Psoas muscle (tissue), 7 donors: ENCODE measurements at regions not wholly inside any gene's neighbourhood (a gene's known extent, or its start where the extent isn't known, plus 50 kb on each side); places are given as distances from the start of the nearest gene placed in this dataset.

Source experiments
- ATAC-seq, 4 donors: fragments of 200-7000 bp; cut with Tn5 transposase; one replicate each; pipeline ENCODE4 v1.9.1; 2020; ENCODE audit warnings: moderate library complexity in 3 of 4, mild to moderate bottlenecking in 2 of 4
- DNase-seq, 2 donors: peaks; one replicate each; pipeline ENCODE4 v3.0.0-alpha.2; 2020
- H3K27ac ChIP-seq: fragments of 200-600 bp; one replicate; pipeline ENCODE4 v1.8.0; 2022
- H3K27me3 ChIP-seq, 3 donors: fragments of 200-600 bp in 1 of 3; one replicate each; pipeline versions ENCODE4 v1.6.1 to v1.8.0; 2013 to 2022; ENCODE audit warnings: low read length in 2 of 3, mild to moderate bottlenecking in 2 of 3, moderate library complexity in 1 of 3; ENCODE audit not compliant: insufficient read depth in 3 of 3
- H3K36me3 ChIP-seq, 2 donors: fragments of 200-600 bp in 1 of 2; one replicate each; pipeline versions ENCODE4 v1.6.1 to v1.8.0; 2013 to 2022; ENCODE audit warnings: low read depth in 1 of 2, mild to moderate bottlenecking in 1 of 2, moderate library complexity in 1 of 2; ENCODE audit not compliant: insufficient read depth in 1 of 2
- H3K4me1 ChIP-seq: fragments of 200-600 bp; one replicate; pipeline ENCODE4 v1.8.0; 2022
- H3K4me3 ChIP-seq: fragments of 200-600 bp; one replicate; pipeline ENCODE4 v1.8.0; 2022; ENCODE audit warnings: mild to moderate bottlenecking
- H3K9me3 ChIP-seq: fragments of 200-600 bp; one replicate; pipeline ENCODE4 v1.8.0; 2022
- WGBS, 3 donors: extraction: QIAGEN DNeasy Blood & Tissue Kit; methylation state at CpG; one replicate each; pipeline versions ENCODE4 v1.1.6 to v1.1.7; 2013; 5-methylcytosine and 5-hydroxymethylcytosine counted together
- intact Hi-C, 2 donors: fragments of 100-400 bp; cut with DNase I; formaldehyde crosslinking; loops; one replicate each; pipeline versions ENCODE4 v1.11.0 to v1.14.2; 2022
- TF ChIP-seq, protein P1 (sequence below): fragments of 200-600 bp; IDR thresholded peaks from one replicate; pipeline ENCODE4 v1.8.0; 2022; ENCODE audit warnings: antibody characterized with exemption
- donor health status: healthy with polysubstance abuse.
- donor health status: DM: no; HTN: no; CAD: no; lungs with moderate emphysema.
- donor health status: Bipolar disorder and iron deficiency.
- donor health status: healthy.
- donor health status: DM: yes; HTN: yes; CAD: no.
- donor health status: DM: no; HTN: no; CAD: no.
- donor health status: DM: yes; HTN: yes; CAD: no.

DNA sequence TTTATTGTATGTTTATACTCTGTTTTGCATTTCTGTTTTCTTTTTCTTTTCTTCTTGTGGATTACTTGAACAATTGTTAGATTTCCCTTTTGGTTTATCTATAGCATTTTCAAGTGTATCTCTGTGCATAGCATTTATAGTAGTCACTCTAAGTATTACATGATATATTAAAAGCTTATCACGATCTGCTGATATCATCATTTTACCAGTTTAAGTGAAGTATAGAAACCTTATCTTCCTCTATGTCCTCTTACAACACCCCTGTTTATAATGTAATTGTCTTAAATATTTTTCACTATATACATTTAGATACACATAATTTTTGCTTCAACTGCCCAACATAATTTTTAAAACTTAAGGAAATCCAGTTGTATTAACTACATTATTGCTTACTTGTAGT lies 513.9 kb upstream of the CELF2 start:
- DNase-seq (no peak), ATAC-seq (no peak)
- H3K4me1 ChIP-seq = no peaks in the 10 kb centered on the region
- TF ChIP-seq, protein P1, sequence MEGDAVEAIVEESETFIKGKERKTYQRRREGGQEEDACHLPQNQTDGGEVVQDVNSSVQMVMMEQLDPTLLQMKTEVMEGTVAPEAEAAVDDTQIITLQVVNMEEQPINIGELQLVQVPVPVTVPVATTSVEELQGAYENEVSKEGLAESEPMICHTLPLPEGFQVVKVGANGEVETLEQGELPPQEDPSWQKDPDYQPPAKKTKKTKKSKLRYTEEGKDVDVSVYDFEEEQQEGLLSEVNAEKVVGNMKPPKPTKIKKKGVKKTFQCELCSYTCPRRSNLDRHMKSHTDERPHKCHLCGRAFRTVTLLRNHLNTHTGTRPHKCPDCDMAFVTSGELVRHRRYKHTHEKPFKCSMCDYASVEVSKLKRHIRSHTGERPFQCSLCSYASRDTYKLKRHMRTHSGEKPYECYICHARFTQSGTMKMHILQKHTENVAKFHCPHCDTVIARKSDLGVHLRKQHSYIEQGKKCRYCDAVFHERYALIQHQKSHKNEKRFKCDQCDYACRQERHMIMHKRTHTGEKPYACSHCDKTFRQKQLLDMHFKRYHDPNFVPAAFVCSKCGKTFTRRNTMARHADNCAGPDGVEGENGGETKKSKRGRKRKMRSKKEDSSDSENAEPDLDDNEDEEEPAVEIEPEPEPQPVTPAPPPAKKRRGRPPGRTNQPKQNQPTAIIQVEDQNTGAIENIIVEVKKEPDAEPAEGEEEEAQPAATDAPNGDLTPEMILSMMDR = no peak
- H3K27me3 ChIP-seq = no peaks in the 10 kb centered on the region
- no peak overlapping the region for H3K4me3 ChIP-seq
- H3K36me3 ChIP-seq = no peaks in the 10 kb centered on the region
- WGBS, 3 donors = 71 to 89% (median 87%) methylated on average over 1 of the region's 1 CpG
- intact Hi-C loops = no loop called here
- H3K27ac ChIP-seq = no peak overlapping the region
- H3K9me3 ChIP-seq = peaks cover 3% of the 10 kb centered on the region

DNA sequence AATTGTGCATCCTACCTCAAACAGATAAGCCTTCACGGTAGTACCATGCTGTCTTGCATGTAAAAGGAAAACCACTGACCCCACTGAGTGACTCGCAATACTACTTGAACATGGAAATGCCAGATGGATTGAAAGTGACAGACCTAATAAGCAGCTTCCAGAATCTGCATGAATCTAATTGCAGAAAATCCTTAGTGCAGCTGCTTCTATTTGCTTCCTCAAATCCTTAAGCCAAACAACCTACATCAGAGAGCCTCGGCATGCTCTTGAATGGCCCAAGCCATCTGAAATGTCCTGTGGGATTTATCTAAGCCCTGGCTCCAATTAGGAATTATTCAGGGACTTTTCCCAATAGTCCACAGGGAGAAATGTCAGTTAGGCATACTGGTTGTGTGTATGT lies 509.5 kb upstream of the CELF2 start:
- 30 to 39% (median 37%) methylated on average over 3 of the region's 3 CpGs for WGBS, 3 donors
- Histone ChIP-seq H3K36me3 (no peaks in the 10 kb centered on the region), H3K4me3 (no peak overlapping the region), H3K27me3 (peaks cover 0 to 2% (median 0%) of the 10 kb centered on the region in 3 donors), H3K27ac (no peak overlapping the region), H3K4me1 (no peaks in the 10 kb centered on the region), H3K9me3 (peaks cover 3% of the 10 kb centered on the region)
- TF ChIP-seq, protein P1 = no peak
- ATAC-seq = no peak
- intact Hi-C loops = no loop called here
- DNase-seq = no peak

DNA sequence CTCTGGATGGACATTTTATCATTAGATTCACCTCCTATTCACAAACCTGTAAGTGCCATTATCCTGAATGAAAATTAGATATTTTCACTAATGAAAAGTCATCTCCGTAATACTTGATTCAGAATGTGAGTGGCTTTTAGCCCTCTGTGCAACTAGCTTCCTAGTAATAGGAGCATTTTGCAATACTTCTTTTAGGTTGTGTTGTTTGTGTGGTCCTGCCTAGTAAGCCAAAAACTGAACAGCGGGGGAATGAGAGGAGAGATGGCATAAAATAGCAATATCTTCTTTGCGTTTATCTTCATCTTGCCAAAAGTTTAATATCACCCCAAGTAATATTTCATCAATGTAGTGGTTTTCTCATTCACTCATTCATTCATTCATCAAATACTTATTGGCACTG lies 507.5 kb upstream of the CELF2 start:
- Histone ChIP-seq H3K27me3 (peaks cover 0 to 2% (median 0%) of the 10 kb centered on the region in 3 donors), H3K36me3 (no peaks in the 10 kb centered on the region), H3K4me3 (no peak overlapping the region), H3K4me1 (no peaks in the 10 kb centered on the region), H3K9me3 (no peaks in the 10 kb centered on the region), H3K27ac (no peak overlapping the region)
- DNase-seq = no peak
- 95 to 97% (median 95%) methylated on average over 3 of the region's 3 CpGs for WGBS, 3 donors
- intact Hi-C loops = no loop called here
- ATAC-seq = no peak
- TF ChIP-seq, protein P1 = no peak

DNA sequence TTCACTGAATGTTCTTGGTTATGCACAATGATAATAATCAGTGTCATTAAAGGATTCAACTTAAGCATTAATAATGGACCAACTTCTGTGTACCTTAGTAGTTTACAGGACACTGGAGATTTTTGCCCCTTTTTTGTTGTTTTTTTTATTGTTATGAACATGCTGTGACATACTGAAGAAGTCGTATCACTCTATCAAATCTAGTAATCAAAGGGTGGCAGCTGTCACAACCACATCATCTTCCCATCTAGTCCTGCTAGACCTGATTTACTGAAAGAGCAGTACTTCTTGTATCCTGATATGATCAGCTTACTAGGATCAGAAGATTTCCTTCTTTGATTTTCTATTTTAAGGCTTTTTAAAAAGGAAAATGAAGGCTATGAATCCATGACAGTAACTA lies 504.6 kb upstream of the CELF2 start:
- Histone ChIP-seq H3K4me1 (no peaks in the 10 kb centered on the region), H3K27me3 (peaks cover 0 to 2% (median 0%) of the 10 kb centered on the region in 3 donors), H3K9me3 (no peaks in the 10 kb centered on the region), H3K36me3 (no peaks in the 10 kb centered on the region), H3K27ac (no peak overlapping the region), H3K4me3 (no peak overlapping the region)
- ATAC-seq (no peak), DNase-seq (no peak)
- intact Hi-C loops = no loop called here
- WGBS, 3 donors = 78 to 96% (median 81%) methylated on average over 1 of the region's 1 CpG
- TF ChIP-seq, protein P1 = no peak

DNA sequence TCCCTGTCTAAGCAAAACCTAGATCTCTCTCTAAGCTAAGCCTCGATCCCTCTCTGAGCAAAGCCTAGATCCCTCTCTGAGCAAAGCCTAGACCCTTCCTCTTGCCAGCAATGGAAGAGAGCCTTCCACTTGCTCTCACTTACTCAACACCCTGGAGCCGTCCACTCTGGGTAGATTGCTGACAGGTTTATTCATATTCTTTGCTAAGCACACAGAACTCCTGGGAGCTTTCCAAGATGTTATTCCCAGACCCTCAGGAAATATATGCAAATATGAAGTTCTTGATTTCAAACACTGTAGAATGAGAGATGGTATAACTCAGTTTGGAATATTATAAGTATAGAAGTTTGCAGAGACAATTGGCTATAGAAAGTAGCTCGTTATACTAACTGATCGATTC lies 503.8 kb upstream of the CELF2 start:
- Histone ChIP-seq H3K36me3 (no peaks in the 10 kb centered on the region), H3K27ac (no peak overlapping the region), H3K9me3 (no peaks in the 10 kb centered on the region), H3K4me1 (no peaks in the 10 kb centered on the region), H3K27me3 (peaks cover 0 to 2% (median 0%) of the 10 kb centered on the region in 3 donors), H3K4me3 (no peak overlapping the region)
- no peak for DNase-seq
- 86 to 90% (median 86%) methylated on average over 4 of the region's 4 CpGs for WGBS, 3 donors
- ATAC-seq = no peak
- intact Hi-C loops = no loop called here
- TF ChIP-seq, protein P1 = no peak
